ENCODE measurements at regions not wholly inside any gene's neighbourhood (a gene's known extent, or its start where the extent isn't known, plus 50 kb on each side); places are given as distances from the start of the nearest gene placed in this dataset.

GRCh38 chr5:57745029-57745428 is 262.4 kb upstream of the ACTBL2 start:
- Mint-ChIP-seq H3K4me3 (no peak overlapping the region), H3K4me1 (no peaks in the 10 kb centered on the region), H3K27ac (no peak overlapping the region), H3K27me3 (peaks cover 8% of the 10 kb centered on the region), H3K9me3 (ENCODE audit: insufficient read depth) (no peaks in the 10 kb centered on the region)
- Histone ChIP-seq H3K36me3 (replicated peaks in 1 of 2; ENCODE audit: control extremely low read depth in 1 of 2, control insufficient read depth in 1 of 2, extremely low read depth in 1 of 2, insufficient read depth in 2 of 2, low read length in 1 of 2) (no peaks in the 10 kb centered on the region), H4K20me1 (ENCODE audit: control insufficient read depth, insufficient read depth, low read length, poor library complexity, severe bottlenecking) (no peaks in the 10 kb centered on the region), H3K9ac (ENCODE audit: low read length) (no peak overlapping the region), H3K27ac (ENCODE audit: low read length in 2 of 2) (no peak overlapping the region), H2AFZ (ENCODE audit: insufficient read depth, low read depth, low read length, poor library complexity, severe bottlenecking) (no peak overlapping the region), H3K79me2 (ENCODE audit: control insufficient read depth, insufficient read depth, low read length) (no peaks in the 10 kb centered on the region), H3K4me2 (replicated peaks; ENCODE audit: low read depth, low read length, poor library complexity, severe bottlenecking) (no peak overlapping the region), H3K27me3 (replicated peaks in 1 of 4; ENCODE audit: control extremely low read depth in 1 of 4, control insufficient read depth in 3 of 4, insufficient read depth in 4 of 4, low read length in 3 of 4) (peaks cover 0 to 4% (median 0%) of the 10 kb centered on the region in 4 experiments), H3K4me3 (ENCODE audit: control extremely low read depth in 1 of 5, extremely low read depth in 1 of 5, insufficient read depth in 1 of 5, low read depth in 2 of 5, low read length in 4 of 5) (no peak overlapping the region), H3K9me3 (ENCODE audit: control extremely low read depth in 1 of 3, control insufficient read depth in 2 of 3, insufficient read depth in 1 of 3, low read length in 2 of 3) (no peaks in the 10 kb centered on the region), H3K4me1 (ENCODE audit: control insufficient read depth in 2 of 2, insufficient read depth in 2 of 2, low read length in 2 of 2) (no peaks in the 10 kb centered on the region)
- ChIA-PET POLR2A (no interaction called here), CTCF (interaction anchor here (0.6 kb wide), 1 partner anchor 144 kb away, joined by 3 read pairs; no protein-coding TSS in a partner anchor)
- intact Hi-C loops (cut with micrococcal nuclease) = no loop called here
- DNase-seq = no peak
- TF ChIP-seq CTCF (IDR thresholded peaks at IDR 0.05) = no peak
- no peak for TF ChIP-seq EZH2 (IDR thresholded peaks at IDR 0.05; ENCODE audit: borderline replicate concordance, insufficient read depth, low read depth, low read length, poor library complexity, severe bottlenecking)
- no peak for ATAC-seq (ENCODE audit: low read depth)

DNA sequence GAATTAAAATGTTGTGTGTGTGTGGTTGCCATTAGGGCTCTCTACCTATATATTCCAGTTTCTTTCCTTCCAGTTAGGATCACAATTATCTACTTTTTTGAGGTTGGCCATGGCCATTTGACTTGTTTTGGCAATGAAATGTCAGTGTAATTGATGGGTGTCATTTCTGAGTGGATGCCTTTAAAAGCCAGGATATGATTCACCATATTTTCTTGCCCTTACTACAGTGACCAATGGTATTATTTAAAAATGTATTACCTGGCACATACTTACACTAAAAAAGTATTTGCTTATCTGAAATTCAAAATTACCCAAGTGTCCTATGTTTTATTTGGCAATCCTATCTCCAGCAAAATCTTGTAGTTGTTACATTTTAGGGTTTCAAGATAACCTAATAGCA is 258.7 kb upstream of the ACTBL2 start:
- intact Hi-C loops (cut with micrococcal nuclease) = no loop called here
- no peaks in the 10 kb centered on the region for H4K20me1 ChIP-seq (ENCODE audit: control insufficient read depth, insufficient read depth, low read length, poor library complexity, severe bottlenecking)
- no peaks in the 10 kb centered on the region for H3K36me3 ChIP-seq (replicated peaks in 1 of 2; ENCODE audit: control extremely low read depth in 1 of 2, control insufficient read depth in 1 of 2, extremely low read depth in 1 of 2, insufficient read depth in 2 of 2, low read length in 1 of 2)

More for the DNA sequence above, 258.7 kb upstream of the ACTBL2 start:
- CTCF ChIA-PET = interaction anchor here (1.4 to 1.5 kb wide), 2 partner anchors 8 to 9 kb away, joined by 3 to 4 read pairs; no protein-coding TSS in a partner anchor
- Histone ChIP-seq H3K4me1 (ENCODE audit: control insufficient read depth in 2 of 2, insufficient read depth in 2 of 2, low read length in 2 of 2) (no peaks in the 10 kb centered on the region), H2AFZ (ENCODE audit: insufficient read depth, low read depth, low read length, poor library complexity, severe bottlenecking) (no peak overlapping the region), H3K9me3 (ENCODE audit: control extremely low read depth in 1 of 3, control insufficient read depth in 2 of 3, insufficient read depth in 1 of 3, low read length in 2 of 3) (no peaks in the 10 kb centered on the region), H3K79me2 (ENCODE audit: control insufficient read depth, insufficient read depth, low read length) (no peaks in the 10 kb centered on the region), H3K27ac (ENCODE audit: low read length in 2 of 2) (no peak overlapping the region), H3K9ac (ENCODE audit: low read length) (no peak overlapping the region), H3K4me3 (ENCODE audit: control extremely low read depth in 1 of 5, extremely low read depth in 1 of 5, insufficient read depth in 1 of 5, low read depth in 2 of 5, low read length in 4 of 5) (no peak overlapping the region), H3K27me3 (replicated peaks in 1 of 4; ENCODE audit: control extremely low read depth in 1 of 4, control insufficient read depth in 3 of 4, insufficient read depth in 4 of 4, low read length in 3 of 4) (no peaks in the 10 kb centered on the region), H3K4me2 (replicated peaks; ENCODE audit: low read depth, low read length, poor library complexity, severe bottlenecking) (no peak overlapping the region)
- Mint-ChIP-seq H3K4me1 (no peaks in the 10 kb centered on the region), H3K4me3 (no peak overlapping the region), H3K9me3 (ENCODE audit: insufficient read depth) (no peaks in the 10 kb centered on the region), H3K27ac (no peak overlapping the region), H3K27me3 (peaks cover 4% of the 10 kb centered on the region)
- DNase-seq = no peak
- POLR2A ChIA-PET = no interaction called here
- ATAC-seq (ENCODE audit: low read depth) = no peak
- TF ChIP-seq CTCF (IDR thresholded peaks at IDR 0.05) (no peak), EZH2 (IDR thresholded peaks at IDR 0.05; ENCODE audit: borderline replicate concordance, insufficient read depth, low read depth, low read length, poor library complexity, severe bottlenecking) (no peak)
